Neuronal stem cell (in vitro differentiated cells): ENCODE measurements at regions not wholly inside any gene's neighbourhood (a gene's known extent, or its start where the extent isn't known, plus 50 kb on each side); places are given as distances from the start of the nearest gene placed in this dataset.
"Not testable (repeated sequence)": the region's sequence is repeated elsewhere in the genome, so short reads cannot be mapped to it uniquely, and the experiment has no call there.

Experiments
- DNase-seq: peaks from one replicate; pipeline ENCODE4 v3.0.0-alpha.2; 2013; ENCODE audit warnings: low spot score
- H2AFZ ChIP-seq: one replicate; pipeline ENCODE4 v1.6.1; 2013; ENCODE audit warnings: mild to moderate bottlenecking, low read length, inconsistent platforms
- H2AK5ac ChIP-seq: 2 replicates; pipeline ENCODE4 v1.6.1; 2013; ENCODE audit warnings: low read depth, mild to moderate bottlenecking, inconsistent platforms, low read length, moderate library complexity, mixed read lengths
- H2BK120ac ChIP-seq: 2 replicates; pipeline ENCODE4 v1.6.1; 2013; ENCODE audit warnings: low read depth, mild to moderate bottlenecking, inconsistent platforms, low read length, moderate library complexity, mixed read lengths
- H2BK12ac ChIP-seq: one replicate; pipeline ENCODE4 v1.6.1; 2013; ENCODE audit warnings: low read length, inconsistent platforms
- H2BK15ac ChIP-seq: 2 replicates; pipeline ENCODE4 v1.6.1; 2013; ENCODE audit warnings: mild to moderate bottlenecking, low read length, inconsistent platforms, mixed read lengths
- H2BK5ac ChIP-seq: one replicate; pipeline ENCODE4 v1.6.1; 2013; ENCODE audit warnings: inconsistent platforms, mild to moderate bottlenecking, low read length, moderate library complexity
- H3K14ac ChIP-seq: one replicate; pipeline ENCODE4 v1.6.1; 2013; ENCODE audit warnings: low read length, inconsistent platforms
- H3K18ac ChIP-seq: 2 replicates; pipeline ENCODE4 v1.6.1; 2013; ENCODE audit warnings: low read length, inconsistent platforms
- H3K23ac ChIP-seq: 2 replicates; pipeline ENCODE4 v1.6.1; 2013; ENCODE audit warnings: low read depth, mild to moderate bottlenecking, mixed read lengths, low read length, inconsistent platforms; ENCODE audit not compliant: poor library complexity
- H3K27ac ChIP-seq: replicated peaks from 3 replicates; pipeline ENCODE4 v1.5.1; 2013; ENCODE audit warnings: low read length, inconsistent platforms
- H3K27me3 ChIP-seq, 3 experiments: 2 replicates each; pipeline ENCODE4 v1.6.1; 2013; ENCODE audit warnings: low read length in 3 of 3, mild to moderate bottlenecking in 2 of 3, inconsistent platforms in 1 of 3, low read depth in 1 of 3, mixed read lengths in 1 of 3, moderate library complexity in 1 of 3; ENCODE audit not compliant: control insufficient read depth in 3 of 3, insufficient read depth in 3 of 3
- H3K36me3 ChIP-seq, 2 donors: replicated peaks in 1 of 2; 2 replicates each; pipeline ENCODE4 v1.6.1; 2013; ENCODE audit warnings: low read length in 2 of 2; ENCODE audit not compliant: control insufficient read depth in 2 of 2, insufficient read depth in 2 of 2
- H3K4ac ChIP-seq: 2 replicates; pipeline ENCODE4 v1.6.1; 2013; ENCODE audit warnings: inconsistent platforms, mild to moderate bottlenecking, low read length, moderate library complexity
- H3K4me1 ChIP-seq, 2 donors: 1 replicate in 1 of 2; 2 replicates in 1 of 2; pipeline ENCODE4 v1.6.1; 2013; ENCODE audit warnings: low read length in 2 of 2, low read depth in 1 of 2; ENCODE audit not compliant: control insufficient read depth in 2 of 2, insufficient read depth in 1 of 2
- H3K4me2 ChIP-seq: one replicate; pipeline ENCODE4 v1.6.1; 2013; ENCODE audit warnings: mild to moderate bottlenecking, low read length, inconsistent platforms; ENCODE audit not compliant: insufficient read depth, poor library complexity, severe bottlenecking
- H3K4me3 ChIP-seq, 2 donors: 2 replicates each; pipeline ENCODE4 v1.5.1; 2013; ENCODE audit warnings: low read length in 2 of 2, mild to moderate bottlenecking in 2 of 2, inconsistent platforms in 1 of 2, moderate library complexity in 1 of 2
- H3K79me1 ChIP-seq: one replicate; pipeline ENCODE4 v1.6.1; 2013; ENCODE audit warnings: low read depth, mild to moderate bottlenecking, inconsistent platforms, low read length, moderate library complexity
- H3K9ac ChIP-seq: one replicate; pipeline ENCODE4 v1.6.1; 2013; ENCODE audit warnings: mild to moderate bottlenecking, low read depth, low read length, inconsistent platforms; ENCODE audit not compliant: poor library complexity
- H3K9me3 ChIP-seq, 2 donors: replicated peaks in 1 of 2; 2 replicates each; pipeline versions ENCODE3 to v1.6.1; 2013; ENCODE audit warnings: low read length in 2 of 2, mild to moderate bottlenecking in 2 of 2, inconsistent platforms in 1 of 2, low read depth in 1 of 2, mixed read lengths in 1 of 2, moderate library complexity in 1 of 2; ENCODE audit not compliant: control insufficient read depth in 2 of 2, insufficient read depth in 1 of 2
- H4K8ac ChIP-seq: one replicate; pipeline ENCODE4 v1.6.1; 2013; ENCODE audit warnings: low read depth, mild to moderate bottlenecking, inconsistent platforms, low read length, moderate library complexity
- H4K91ac ChIP-seq: one replicate; pipeline ENCODE4 v1.6.1; 2013; ENCODE audit warnings: low read length, low read depth, mild to moderate bottlenecking, inconsistent platforms; ENCODE audit not compliant: poor library complexity
- WGBS, 2 donors: extraction: QIAGEN DNeasy Blood & Tissue Kit; methylation state at CpG; one replicate each; pipeline ENCODE4 v1.1.7; 2013; ENCODE audit warnings: missing lambda C conversion rate in 2 of 2, mixed read lengths in 1 of 2; ENCODE audit not compliant: insufficient read length in 2 of 2, insufficient replicate concordance in 1 of 2; ENCODE audit errors: extremely low coverage in 2 of 2; 5-methylcytosine and 5-hydroxymethylcytosine counted together

DNA sequence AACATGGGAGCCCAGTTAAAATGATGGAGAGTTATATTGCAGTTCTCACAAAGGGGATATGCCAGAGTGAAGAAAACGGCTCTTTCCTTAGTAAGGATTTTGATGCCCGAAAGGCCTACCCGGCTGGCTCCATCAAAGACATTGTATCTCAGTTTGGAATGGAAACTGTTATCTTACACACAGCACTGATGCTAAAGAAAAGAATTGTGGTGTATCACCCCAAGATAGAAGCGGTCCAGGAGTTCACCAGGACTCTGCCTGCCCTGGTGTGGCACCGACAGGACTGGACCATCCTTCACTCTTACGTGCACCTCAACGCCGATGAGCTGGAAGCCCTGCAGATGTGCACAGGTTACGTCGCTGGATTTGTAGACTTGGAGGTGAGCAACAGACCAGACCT, 93.7 kb downstream of the RBMX2 start:
- H3K36me3 ChIP-seq, H2BK12ac ChIP-seq, H2BK5ac ChIP-seq, H3K9me3 ChIP-seq, H3K4me1 ChIP-seq, H3K4ac ChIP-seq, H4K8ac ChIP-seq, H3K27ac ChIP-seq, H2AFZ ChIP-seq, H3K23ac ChIP-seq, H3K4me2 ChIP-seq, DNase-seq, H3K79me1 ChIP-seq, H3K14ac ChIP-seq, H2BK15ac ChIP-seq, H3K9ac ChIP-seq, H2AK5ac ChIP-seq, H2BK120ac ChIP-seq, H3K27me3 ChIP-seq, H4K91ac ChIP-seq, H3K4me3 ChIP-seq, H3K18ac ChIP-seq: not testable (repeated sequence)
- WGBS, 2 donors = no CpG with 5 or more reads among the region's 10 CpGs

DNA sequence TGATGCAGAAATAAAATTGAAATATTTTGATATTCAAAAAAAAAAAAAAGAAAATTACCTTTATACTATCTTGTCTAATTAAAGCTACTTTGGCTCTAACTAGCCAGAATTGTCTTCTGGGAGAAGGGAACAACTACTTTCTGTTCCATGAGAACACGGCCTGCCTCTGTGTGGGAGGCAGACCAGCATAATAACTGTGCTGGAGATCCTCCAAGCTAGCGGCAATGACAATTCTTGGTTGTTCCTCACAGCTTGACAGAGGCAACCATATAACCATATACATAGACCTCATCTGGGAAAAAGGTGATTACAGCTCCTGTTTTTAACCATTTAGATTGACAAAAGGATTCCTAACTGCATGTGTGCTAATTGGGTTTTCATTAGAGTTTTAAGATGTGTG, 95.7 kb downstream of the RBMX2 start:
- Histone ChIP-seq H2BK120ac (no peak overlapping the region), H3K9ac (no peak overlapping the region), H3K27me3 (peaks cover 0 to 7% (median 0%) of the 10 kb centered on the region in 3 experiments), H2BK5ac (no peak overlapping the region), H2BK15ac (no peak overlapping the region), H3K18ac (no peak overlapping the region), H3K4me3 (no peak overlapping the region), H3K27ac (no peak overlapping the region), H3K4ac (no peak overlapping the region), H2AK5ac (no peak overlapping the region), H2AFZ (no peak overlapping the region), H3K4me2 (no peak overlapping the region), H4K91ac (no peak overlapping the region), H3K4me1 (no peaks in the 10 kb centered on the region), H3K9me3 (no peaks in the 10 kb centered on the region), H3K23ac (no peak overlapping the region), H4K8ac (no peak overlapping the region), H3K14ac (no peak overlapping the region), H2BK12ac (no peak overlapping the region), H3K36me3 (no peaks in the 10 kb centered on the region), H3K79me1 (no peaks in the 10 kb centered on the region)
- no peak for DNase-seq
- WGBS, 2 donors = no CpG with 5 or more reads among the region's 2 CpGs

DNA sequence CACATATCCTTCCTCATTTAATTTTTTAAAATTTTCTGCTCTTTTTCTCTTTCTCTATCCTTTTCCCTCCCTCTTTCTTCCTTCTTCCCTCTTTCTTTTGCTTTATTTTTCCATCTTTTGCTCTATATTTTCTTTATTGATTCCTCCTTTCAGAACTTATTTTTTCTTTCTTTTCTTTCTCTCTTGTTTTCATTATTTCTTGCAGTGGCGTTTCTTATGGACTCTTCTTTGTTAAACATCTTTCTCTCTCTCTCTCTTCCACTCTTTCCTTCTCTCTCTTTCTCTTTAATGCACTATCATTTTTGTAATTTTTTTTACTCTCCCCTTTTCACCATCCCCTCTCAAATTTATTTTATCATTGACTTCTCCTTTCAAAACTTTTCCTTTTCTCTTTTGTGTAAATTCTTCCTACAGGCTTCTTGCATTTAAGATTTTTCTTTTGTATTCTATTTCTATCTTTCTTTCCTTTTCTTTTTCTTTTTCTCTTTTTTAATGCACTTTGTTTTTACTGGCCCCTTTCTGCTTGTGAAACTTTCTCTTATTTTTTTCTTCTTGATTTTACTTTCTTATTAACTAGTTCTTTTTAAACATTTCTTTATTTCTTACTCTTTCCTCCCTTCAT, 97.0 kb downstream of the RBMX2 start:
- Histone ChIP-seq H3K4ac (no peak overlapping the region), H2BK120ac (no peak overlapping the region), H3K4me1 (no peaks in the 10 kb centered on the region), H2AFZ (no peak overlapping the region), H2BK15ac (no peak overlapping the region), H4K91ac (no peak overlapping the region), H3K36me3 (no peaks in the 10 kb centered on the region), H3K23ac (no peak overlapping the region), H3K9ac (no peak overlapping the region), H2BK12ac (no peak overlapping the region), H3K79me1 (no peaks in the 10 kb centered on the region), H3K18ac (no peak overlapping the region), H2BK5ac (no peak overlapping the region), H3K4me2 (no peak overlapping the region), H3K27ac (no peak overlapping the region), H3K9me3 (no peaks in the 10 kb centered on the region), H3K27me3 (peaks cover 0 to 7% (median 0%) of the 10 kb centered on the region in 3 experiments), H3K14ac (no peak overlapping the region), H4K8ac (no peak overlapping the region), H2AK5ac (no peak overlapping the region), H3K4me3 (no peak overlapping the region)
- WGBS, 2 donors = no CpG with 5 or more reads among the region's 1 CpG
- no peak for DNase-seq

DNA sequence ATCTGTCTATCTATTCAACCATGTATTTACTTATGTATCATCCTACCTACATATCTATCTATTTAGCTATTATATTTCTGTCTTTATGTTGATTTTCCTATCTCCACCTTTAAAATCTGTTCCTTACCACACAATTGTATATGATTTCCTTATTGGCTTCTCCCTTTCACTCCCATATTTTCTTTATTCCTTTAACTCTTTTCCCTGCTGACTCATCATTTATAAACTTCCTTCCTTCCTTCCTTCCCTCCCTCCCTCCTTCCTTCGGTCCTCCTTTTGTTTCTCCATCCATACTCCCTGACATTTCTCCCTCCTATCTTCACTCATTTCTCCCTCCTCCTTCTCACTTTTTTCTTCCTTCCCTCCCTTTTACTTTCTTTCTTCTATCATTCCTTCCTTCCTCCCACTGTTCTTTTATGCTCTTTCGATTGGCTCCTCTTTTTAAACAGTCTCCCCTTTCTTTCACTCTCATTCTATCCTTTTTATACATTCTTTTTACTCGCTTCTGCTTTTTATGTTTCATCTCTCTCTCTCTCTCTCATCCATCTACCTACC, 100.3 kb downstream of the RBMX2 start:
- Histone ChIP-seq H3K27ac (no peak overlapping the region), H3K9ac (no peak overlapping the region), H4K8ac (no peak overlapping the region), H2AK5ac (no peak overlapping the region), H2AFZ (no peak overlapping the region), H3K9me3 (no peaks in the 10 kb centered on the region), H3K23ac (no peak overlapping the region), H3K27me3 (peaks cover 0 to 7% (median 0%) of the 10 kb centered on the region in 3 experiments), H2BK120ac (no peak overlapping the region), H3K4me3 (no peak overlapping the region), H3K4me2 (no peak overlapping the region), H3K18ac (no peak overlapping the region), H2BK15ac (no peak overlapping the region), H4K91ac (no peak overlapping the region), H3K36me3 (no peaks in the 10 kb centered on the region), H3K4ac (no peak overlapping the region), H3K14ac (no peak overlapping the region), H3K79me1 (no peaks in the 10 kb centered on the region), H2BK12ac (no peak overlapping the region), H3K4me1 (no peaks in the 10 kb centered on the region), H2BK5ac (no peak overlapping the region)
- 93 to 100% methylated on average over 1 of the region's 3 CpGs for whole genome bisulfite sequencing, 2 donors
- no peak for DNase-seq
